ENCODE measurements at regions not wholly inside any gene's neighbourhood (a gene's known extent, or its start where the extent isn't known, plus 50 kb on each side); places are given as distances from the start of the nearest gene placed in this dataset.

DNA sequence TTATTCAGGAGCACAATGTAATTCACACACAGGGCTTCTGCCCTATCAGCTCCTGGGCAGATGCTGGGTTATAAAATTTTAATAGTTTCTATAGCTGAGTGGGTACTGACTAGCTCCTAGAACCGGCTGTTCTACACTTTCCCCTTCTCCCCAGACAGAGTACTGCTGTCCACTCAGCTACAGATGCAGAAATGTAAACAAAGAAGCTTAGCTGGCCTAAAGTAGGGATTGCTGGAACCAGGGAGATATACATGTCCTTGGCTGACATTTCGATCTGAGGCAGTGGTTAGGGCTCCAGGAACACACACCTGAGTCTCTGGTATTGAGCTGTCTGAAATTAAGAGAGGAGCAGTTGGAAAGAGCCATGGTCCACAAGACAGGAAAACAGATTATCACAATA lies 211.5 kb upstream of the USP24 start:
- intact Hi-C loops (cut with micrococcal nuclease; ENCODE audit: unreplicated experiment), result loop anchor here (5.0 kb wide), 6 partner anchors 49 to 1091 kb away; no protein-coding TSS in a partner anchor
- Histone ChIP-seq H3K4me2 (no peak overlapping the region), H3K79me2 (ENCODE audit: low read depth) (no peaks in the 10 kb centered on the region), H3K9me2 (ENCODE audit: insufficient read depth) (no peaks in the 10 kb centered on the region), H4K20me1 (ENCODE audit: insufficient read depth) (no peaks in the 10 kb centered on the region), H3K27me3 (ENCODE audit: insufficient read depth, low read depth) (no peaks in the 10 kb centered on the region), H3F3A (ENCODE audit: insufficient read depth, low read depth) (peaks cover 18% of the 10 kb centered on the region), H3K36me3 (ENCODE audit: low read depth) (no peaks in the 10 kb centered on the region), H3K4me3 (no peak overlapping the region), H2AFZ (no peak overlapping the region), H3K4me1 (replicated peaks; ENCODE audit: insufficient read depth) (peaks cover 51% of the 10 kb centered on the region), H3K9me3 (ENCODE audit: insufficient read depth, low read depth) (peaks cover 4% of the 10 kb centered on the region; the same call in 1 of the 2 replicates), H3K27ac (no peak overlapping the region)
- DNase-seq, result no peak
- no TSS peak for BruUV-seq (replicated peaks)
- CTCF ChIA-PET, result no interaction called here
- TF ChIP-seq, protein P1, sequence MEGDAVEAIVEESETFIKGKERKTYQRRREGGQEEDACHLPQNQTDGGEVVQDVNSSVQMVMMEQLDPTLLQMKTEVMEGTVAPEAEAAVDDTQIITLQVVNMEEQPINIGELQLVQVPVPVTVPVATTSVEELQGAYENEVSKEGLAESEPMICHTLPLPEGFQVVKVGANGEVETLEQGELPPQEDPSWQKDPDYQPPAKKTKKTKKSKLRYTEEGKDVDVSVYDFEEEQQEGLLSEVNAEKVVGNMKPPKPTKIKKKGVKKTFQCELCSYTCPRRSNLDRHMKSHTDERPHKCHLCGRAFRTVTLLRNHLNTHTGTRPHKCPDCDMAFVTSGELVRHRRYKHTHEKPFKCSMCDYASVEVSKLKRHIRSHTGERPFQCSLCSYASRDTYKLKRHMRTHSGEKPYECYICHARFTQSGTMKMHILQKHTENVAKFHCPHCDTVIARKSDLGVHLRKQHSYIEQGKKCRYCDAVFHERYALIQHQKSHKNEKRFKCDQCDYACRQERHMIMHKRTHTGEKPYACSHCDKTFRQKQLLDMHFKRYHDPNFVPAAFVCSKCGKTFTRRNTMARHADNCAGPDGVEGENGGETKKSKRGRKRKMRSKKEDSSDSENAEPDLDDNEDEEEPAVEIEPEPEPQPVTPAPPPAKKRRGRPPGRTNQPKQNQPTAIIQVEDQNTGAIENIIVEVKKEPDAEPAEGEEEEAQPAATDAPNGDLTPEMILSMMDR (conservative IDR thresholded peaks at IDR 0.05), result no peak
- no peak for TF ChIP-seq EZH2 (IDR thresholded peaks at IDR 0.05; ENCODE audit: low read depth)
- POLR2A ChIA-PET (ENCODE audit: unreplicated experiment), result interaction anchor here (0.6 kb wide), 1 partner anchor 46 kb away, joined by 4 read pairs; no protein-coding TSS in a partner anchor

DNA sequence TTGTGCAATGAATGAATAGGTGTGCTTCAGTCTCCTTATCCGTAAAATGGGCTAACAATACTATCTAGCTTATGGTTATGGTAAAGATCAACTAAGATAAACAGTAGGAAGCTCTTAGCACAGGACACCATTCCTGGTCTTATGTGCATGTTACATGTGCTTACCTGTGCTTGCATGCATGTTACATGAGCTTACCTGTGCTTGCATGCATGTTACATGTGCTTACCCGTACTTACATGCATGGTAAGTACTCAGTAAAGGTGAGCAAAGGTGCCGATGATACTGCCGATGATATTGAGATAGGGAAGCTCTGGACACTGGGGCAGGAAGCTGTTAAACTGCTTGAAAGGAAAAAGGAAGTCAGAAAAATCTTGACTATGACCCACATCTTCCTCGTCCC lies 211.0 kb upstream of the USP24 start:
- ChIA-PET POLR2A (ENCODE audit: unreplicated experiment) (no interaction called here), CTCF (no interaction called here)
- H3K36me3 ChIP-seq (ENCODE audit: low read depth), result no peaks in the 10 kb centered on the region
- no peak for DNase-seq
- H3F3A ChIP-seq (ENCODE audit: insufficient read depth, low read depth), result peaks cover 19% of the 10 kb centered on the region
- no peak overlapping the region for H3K27ac ChIP-seq
- no peak overlapping the region for H2AFZ ChIP-seq
- no peak for TF ChIP-seq EZH2 (IDR thresholded peaks at IDR 0.05; ENCODE audit: low read depth)
- TF ChIP-seq, protein P1 (conservative IDR thresholded peaks at IDR 0.05), result no peak
- H3K4me3 ChIP-seq, result no peak overlapping the region
- no peaks in the 10 kb centered on the region for H3K27me3 ChIP-seq (ENCODE audit: insufficient read depth, low read depth)
- BruUV-seq (replicated peaks), result no TSS peak
- no peaks in the 10 kb centered on the region for H3K9me2 ChIP-seq (ENCODE audit: insufficient read depth)
- intact Hi-C loops (cut with micrococcal nuclease; ENCODE audit: unreplicated experiment), result loop anchor here (5.0 kb wide), 6 partner anchors 49 to 1091 kb away; no protein-coding TSS in a partner anchor
- H4K20me1 ChIP-seq (ENCODE audit: insufficient read depth), result no peaks in the 10 kb centered on the region
- no peak overlapping the region for H3K4me2 ChIP-seq
- H3K4me1 ChIP-seq (replicated peaks; ENCODE audit: insufficient read depth), result peaks cover 51% of the 10 kb centered on the region
- no peaks in the 10 kb centered on the region for H3K79me2 ChIP-seq (ENCODE audit: low read depth)
- peaks cover 4% of the 10 kb centered on the region; the same call in 1 of the 2 replicates for H3K9me3 ChIP-seq (ENCODE audit: insufficient read depth, low read depth)

DNA sequence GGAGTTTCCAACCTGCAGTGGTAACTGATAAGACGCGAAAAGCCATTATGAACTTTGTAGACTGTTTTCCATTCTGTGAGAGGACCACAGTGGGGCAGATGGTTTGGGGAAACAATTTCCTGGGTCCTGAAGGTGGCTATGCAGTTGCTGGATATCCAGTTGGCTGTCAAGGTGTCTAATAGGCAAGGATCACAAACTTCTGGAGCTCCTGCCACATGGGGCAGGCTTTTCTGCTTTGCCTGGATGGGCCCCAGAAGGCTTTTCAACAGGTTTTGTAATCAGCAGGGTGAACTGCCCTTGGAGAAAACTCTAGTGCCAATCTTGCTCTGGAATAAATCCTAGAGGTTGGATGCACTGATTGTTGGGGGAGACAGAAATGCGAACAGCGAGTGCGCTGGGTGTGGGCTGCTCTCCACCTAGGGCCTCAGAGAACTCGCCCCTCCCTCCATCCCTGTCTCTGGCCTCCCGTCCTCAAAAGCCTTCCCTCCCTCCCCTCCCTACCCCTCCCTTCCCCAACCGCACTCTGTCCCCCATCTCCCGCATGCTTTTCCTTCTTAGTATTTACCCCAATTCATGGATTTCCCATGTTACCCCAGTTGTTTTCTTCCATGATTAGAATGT lies 210.3 kb upstream of the USP24 start:
- no peak overlapping the region for H2AFZ ChIP-seq
- H3K9me2 ChIP-seq (ENCODE audit: insufficient read depth), result no peaks in the 10 kb centered on the region
- no TSS peak for BruUV-seq (replicated peaks)
- ChIA-PET CTCF (no interaction called here), POLR2A (ENCODE audit: unreplicated experiment) (no interaction called here)
- H3K36me3 ChIP-seq (ENCODE audit: low read depth), result no peaks in the 10 kb centered on the region
- H3K4me3 ChIP-seq, result no peak overlapping the region
- intact Hi-C loops (cut with micrococcal nuclease; ENCODE audit: unreplicated experiment), result loop anchor here (5.0 kb wide), 6 partner anchors 48 to 1092 kb away; no protein-coding TSS in a partner anchor
- no peaks in the 10 kb centered on the region for H3K27me3 ChIP-seq (ENCODE audit: insufficient read depth, low read depth)
- H3K27ac ChIP-seq, result no peak overlapping the region
- peaks cover 20% of the 10 kb centered on the region for H3F3A ChIP-seq (ENCODE audit: insufficient read depth, low read depth)
- H3K79me2 ChIP-seq (ENCODE audit: low read depth), result no peaks in the 10 kb centered on the region
- H3K4me1 ChIP-seq (replicated peaks; ENCODE audit: insufficient read depth), result peaks cover 51% of the 10 kb centered on the region
- no peak for DNase-seq
- peaks cover 4% of the 10 kb centered on the region; the same call in 1 of the 2 replicates for H3K9me3 ChIP-seq (ENCODE audit: insufficient read depth, low read depth)
- no peak overlapping the region for H3K4me2 ChIP-seq
- no peaks in the 10 kb centered on the region for H4K20me1 ChIP-seq (ENCODE audit: insufficient read depth)
- TF ChIP-seq, protein P1 (conservative IDR thresholded peaks at IDR 0.05), result no peak
- TF ChIP-seq EZH2 (IDR thresholded peaks at IDR 0.05; ENCODE audit: low read depth), result no peak
